Parathyroid adenoma (tissue), 2 donors: ENCODE measurements at regions not wholly inside any gene's neighbourhood (a gene's known extent, or its start where the extent isn't known, plus 50 kb on each side); places are given as distances from the start of the nearest gene placed in this dataset.
"Not testable (repeated sequence)": the region's sequence is repeated elsewhere in the genome, so short reads cannot be mapped to it uniquely, and the experiment has no call there.

ENCODE experiments used
- H2AFZ ChIP-seq: fragments of 300-600 bp; sonication (generic); one replicate; pipeline ENCODE4 v1.7.0; 2017; ENCODE audit warnings: antibody characterized with exemption, mild to moderate bottlenecking
- H3K27ac ChIP-seq: fragments of 300-600 bp; sonication (generic); one replicate; pipeline ENCODE4 v1.7.0; 2017
- H3K27me3 ChIP-seq: fragments of 300-600 bp; sonication (generic); one replicate; pipeline ENCODE4 v1.7.0; 2017; ENCODE audit warnings: low read length; ENCODE audit not compliant: control insufficient read depth, insufficient read depth
- H3K36me3 ChIP-seq: fragments of 300-600 bp; sonication (generic); one replicate; pipeline ENCODE4 v1.7.0; 2017; ENCODE audit warnings: low read length; ENCODE audit not compliant: control insufficient read depth, insufficient read depth
- H3K4me1 ChIP-seq: fragments of 300-600 bp; sonication (generic); one replicate; pipeline ENCODE4 v1.7.0; 2017; ENCODE audit warnings: control low read depth
- H3K4me2 ChIP-seq: fragments of 300-600 bp; sonication (generic); one replicate; pipeline ENCODE4 v1.7.0; 2017; ENCODE audit warnings: low read length
- H3K4me3 ChIP-seq: fragments of 300-600 bp; sonication (generic); one replicate; pipeline ENCODE4 v1.7.0; 2017; ENCODE audit warnings: low read depth, low read length
- H3K79me2 ChIP-seq: fragments of 300-600 bp; sonication (generic); one replicate; pipeline ENCODE4 v1.7.0; 2017; ENCODE audit warnings: control low read depth
- H3K9ac ChIP-seq: fragments of 300-600 bp; sonication (generic); one replicate; pipeline ENCODE4 v1.7.0; 2017; ENCODE audit warnings: mild to moderate bottlenecking
- H3K9me3 ChIP-seq: fragments of 300-600 bp; sonication (generic); one replicate; pipeline ENCODE4 v1.7.0; 2017; ENCODE audit warnings: low read length; ENCODE audit not compliant: control insufficient read depth
- CTCF ChIP-seq: fragments of 300-600 bp; sonication (generic); IDR thresholded peaks from one replicate; pipeline ENCODE4 v1.7.0; 2017; ENCODE audit warnings: antibody characterized with exemption, mild to moderate bottlenecking
- donor health status: primary hyperparathyroidism.

- H3K79me2 ChIP-seq, result no peaks in the 10 kb centered on the region
- no peaks in the 10 kb centered on the region for H3K9me3 ChIP-seq
- TF ChIP-seq CTCF, result no peak
- no peak overlapping the region for H2AFZ ChIP-seq
- H3K27ac ChIP-seq, result no peak overlapping the region
- H3K27me3 ChIP-seq, result no peaks in the 10 kb centered on the region
- no peaks in the 10 kb centered on the region for H3K36me3 ChIP-seq
- H3K4me2 ChIP-seq, result no peak overlapping the region
- H3K4me1 ChIP-seq, result no peaks in the 10 kb centered on the region
- no peak overlapping the region for H3K9ac ChIP-seq
- H3K4me3 ChIP-seq, result no peak overlapping the region
Observed at GRCh38 chr9:28984016-28984415, 1410.7 kb upstream of the C9orf72 start.

GRCh38 chr9:28990009-28990408, 1416.7 kb upstream of the C9orf72 start:
- H3K9ac ChIP-seq, H3K4me1 ChIP-seq, H2AFZ ChIP-seq, H3K79me2 ChIP-seq, H3K36me3 ChIP-seq, H3K27me3 ChIP-seq, H3K4me2 ChIP-seq, H3K4me3 ChIP-seq, H3K9me3 ChIP-seq, H3K27ac ChIP-seq: not testable (repeated sequence)

DNA sequence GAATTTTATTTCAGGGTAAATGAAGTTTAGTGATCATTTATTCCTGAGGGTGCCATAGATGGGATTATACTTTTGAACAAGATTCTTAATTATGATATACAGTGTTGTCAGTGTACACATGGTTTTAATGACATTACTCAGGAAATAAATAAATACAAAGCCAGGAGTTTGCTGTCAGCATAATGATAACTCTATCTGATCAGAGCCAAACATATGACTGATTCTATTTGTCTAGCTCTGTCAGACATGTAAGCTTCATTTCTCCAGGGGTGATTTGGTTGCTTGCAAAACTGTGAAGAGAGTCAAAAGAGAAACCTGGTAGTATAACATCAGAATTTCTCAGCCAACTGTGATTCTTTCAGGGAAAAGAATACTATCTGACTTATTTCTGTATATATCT, 1425.8 kb upstream of the C9orf72 start:
- no peak overlapping the region for H3K4me3 ChIP-seq
- H3K27me3 ChIP-seq, result no peaks in the 10 kb centered on the region
- TF ChIP-seq CTCF, result no peak

GRCh38 chr9:28999806-29000205, 1426.5 kb upstream of the C9orf72 start:
- no peaks in the 10 kb centered on the region for H3K4me1 ChIP-seq
- H3K9ac ChIP-seq, result no peak overlapping the region
- no peak overlapping the region for H3K4me3 ChIP-seq

More for the DNA sequence above, 1425.8 kb upstream of the C9orf72 start:
- Histone ChIP-seq H3K9me3 (no peaks in the 10 kb centered on the region), H2AFZ (no peak overlapping the region), H3K9ac (no peak overlapping the region), H3K79me2 (no peaks in the 10 kb centered on the region), H3K36me3 (no peaks in the 10 kb centered on the region), H3K4me2 (no peak overlapping the region), H3K27ac (no peak overlapping the region), H3K4me1 (no peaks in the 10 kb centered on the region)

DNA sequence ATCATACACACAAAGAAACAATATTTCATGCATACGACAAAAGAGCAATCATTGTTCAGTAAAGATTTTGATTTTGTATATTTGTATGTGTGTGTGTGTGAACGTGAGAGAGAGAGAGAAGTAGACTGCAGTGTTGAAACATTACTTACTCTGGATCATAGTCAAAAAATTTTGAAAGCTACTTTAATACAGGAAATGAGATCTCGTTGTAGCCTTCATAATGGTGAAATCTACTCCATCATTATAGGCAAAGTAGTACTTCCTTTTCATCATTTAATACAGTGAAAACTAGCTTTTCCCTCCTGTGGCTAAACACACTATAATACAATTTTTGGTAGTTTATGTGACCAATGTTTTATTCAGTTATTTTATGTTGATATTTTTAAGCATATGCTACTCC, 1427.7 kb upstream of the C9orf72 start:
- Histone ChIP-seq H2AFZ (no peak overlapping the region), H3K27ac (no peak overlapping the region), H3K4me1 (no peaks in the 10 kb centered on the region), H3K79me2 (no peaks in the 10 kb centered on the region), H3K36me3 (no peaks in the 10 kb centered on the region), H3K4me2 (no peak overlapping the region), H3K27me3 (no peaks in the 10 kb centered on the region), H3K9me3 (no peaks in the 10 kb centered on the region), H3K4me3 (no peak overlapping the region), H3K9ac (no peak overlapping the region)
- TF ChIP-seq CTCF, result no peak

More at GRCh38 chr9:28999806-29000205, 1426.5 kb upstream of the C9orf72 start:
- no peak for TF ChIP-seq CTCF
- Histone ChIP-seq H3K27ac (no peak overlapping the region), H2AFZ (no peak overlapping the region), H3K36me3 (no peaks in the 10 kb centered on the region), H3K79me2 (no peaks in the 10 kb centered on the region), H3K9me3 (no peaks in the 10 kb centered on the region), H3K27me3 (no peaks in the 10 kb centered on the region), H3K4me2 (no peak overlapping the region)
